ENCODE measurements at regions not wholly inside any gene's neighbourhood (a gene's known extent, or its start where the extent isn't known, plus 50 kb on each side); places are given as distances from the start of the nearest gene placed in this dataset.

DNA sequence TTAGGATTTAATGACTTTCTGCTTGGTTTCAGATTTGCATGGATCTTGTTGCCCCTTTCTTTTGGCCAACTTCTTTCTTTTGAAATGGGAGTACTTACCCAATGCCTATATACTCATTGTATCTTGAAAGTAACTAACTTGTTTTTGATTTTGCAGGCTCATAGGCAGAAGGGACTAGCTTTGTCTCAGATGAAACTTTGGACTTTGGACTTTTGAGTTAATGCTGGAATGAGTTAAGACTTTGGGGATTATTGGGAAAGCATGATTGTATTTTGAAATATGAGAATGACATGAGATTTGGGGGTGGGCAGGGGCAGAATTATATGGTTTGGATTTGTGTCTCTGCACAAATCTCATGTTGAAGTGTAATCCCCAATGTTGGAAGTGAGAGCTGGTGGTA lies 657.1 kb downstream of the TMTC2 start:
- Histone ChIP-seq H3K9me3 (no peaks in the 10 kb centered on the region), H3K4me3 (no peak overlapping the region), H3K27ac (no peak overlapping the region), H3K27me3 (ENCODE audit: low read depth) (no peaks in the 10 kb centered on the region), H3K4me1 (no peaks in the 10 kb centered on the region), H3K36me3 (no peaks in the 10 kb centered on the region)
- TF ChIP-seq, protein P1, sequence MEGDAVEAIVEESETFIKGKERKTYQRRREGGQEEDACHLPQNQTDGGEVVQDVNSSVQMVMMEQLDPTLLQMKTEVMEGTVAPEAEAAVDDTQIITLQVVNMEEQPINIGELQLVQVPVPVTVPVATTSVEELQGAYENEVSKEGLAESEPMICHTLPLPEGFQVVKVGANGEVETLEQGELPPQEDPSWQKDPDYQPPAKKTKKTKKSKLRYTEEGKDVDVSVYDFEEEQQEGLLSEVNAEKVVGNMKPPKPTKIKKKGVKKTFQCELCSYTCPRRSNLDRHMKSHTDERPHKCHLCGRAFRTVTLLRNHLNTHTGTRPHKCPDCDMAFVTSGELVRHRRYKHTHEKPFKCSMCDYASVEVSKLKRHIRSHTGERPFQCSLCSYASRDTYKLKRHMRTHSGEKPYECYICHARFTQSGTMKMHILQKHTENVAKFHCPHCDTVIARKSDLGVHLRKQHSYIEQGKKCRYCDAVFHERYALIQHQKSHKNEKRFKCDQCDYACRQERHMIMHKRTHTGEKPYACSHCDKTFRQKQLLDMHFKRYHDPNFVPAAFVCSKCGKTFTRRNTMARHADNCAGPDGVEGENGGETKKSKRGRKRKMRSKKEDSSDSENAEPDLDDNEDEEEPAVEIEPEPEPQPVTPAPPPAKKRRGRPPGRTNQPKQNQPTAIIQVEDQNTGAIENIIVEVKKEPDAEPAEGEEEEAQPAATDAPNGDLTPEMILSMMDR (IDR thresholded peaks at IDR 0.05) = no peak
- ATAC-seq (no peak), DNase-seq (no peak)
- intact Hi-C loops (cut with DNase I) = no loop called here

DNA sequence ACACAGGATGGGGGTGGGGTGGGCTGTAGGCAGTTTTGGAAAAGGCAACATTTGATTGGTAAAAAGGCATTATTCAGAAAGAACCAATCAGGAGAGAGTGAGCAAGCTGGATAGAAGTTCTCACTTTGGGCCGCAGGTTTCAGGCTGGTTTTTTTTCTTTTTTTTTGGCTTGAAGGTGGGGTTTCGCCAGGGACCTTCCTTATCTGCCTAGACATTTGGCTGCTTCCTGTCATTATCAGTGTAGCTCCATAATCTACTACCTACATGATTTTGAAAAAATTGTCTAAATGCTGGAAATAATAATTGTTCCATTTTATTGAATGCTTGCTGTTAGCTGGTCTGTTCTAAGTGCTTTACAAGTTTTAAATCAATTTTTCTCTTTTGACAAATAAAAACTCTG lies 649.0 kb downstream of the TMTC2 start:
- Histone ChIP-seq H3K27ac (no peak overlapping the region), H3K27me3 (ENCODE audit: low read depth) (no peaks in the 10 kb centered on the region), H3K4me1 (no peaks in the 10 kb centered on the region), H3K9me3 (no peaks in the 10 kb centered on the region), H3K4me3 (no peak overlapping the region), H3K36me3 (no peaks in the 10 kb centered on the region)
- TF ChIP-seq, protein P1 (IDR thresholded peaks at IDR 0.05) = no peak
- DNase-seq (no peak), ATAC-seq (no peak)
- intact Hi-C loops (cut with DNase I) = no loop called here

DNA sequence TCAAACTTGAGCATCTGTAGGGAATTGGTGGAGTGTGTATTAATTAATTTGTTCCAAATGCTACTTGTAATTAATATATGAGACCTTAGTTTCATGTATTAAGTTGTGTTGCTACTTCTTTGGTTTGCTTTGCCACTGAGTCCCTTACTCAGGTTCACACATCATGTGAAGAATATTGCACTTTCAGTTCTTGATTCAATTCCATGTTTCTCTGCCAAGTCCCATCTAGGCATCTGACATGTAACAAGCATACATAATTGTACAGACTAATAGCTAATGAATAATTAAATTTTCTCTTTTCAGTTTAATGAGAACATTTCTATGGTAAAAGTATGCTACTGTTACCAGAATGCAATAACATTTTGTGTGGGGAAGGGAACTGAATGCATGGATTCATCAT lies 640.0 kb downstream of the TMTC2 start:
- intact Hi-C loops (cut with DNase I) = no loop called here

DNA sequence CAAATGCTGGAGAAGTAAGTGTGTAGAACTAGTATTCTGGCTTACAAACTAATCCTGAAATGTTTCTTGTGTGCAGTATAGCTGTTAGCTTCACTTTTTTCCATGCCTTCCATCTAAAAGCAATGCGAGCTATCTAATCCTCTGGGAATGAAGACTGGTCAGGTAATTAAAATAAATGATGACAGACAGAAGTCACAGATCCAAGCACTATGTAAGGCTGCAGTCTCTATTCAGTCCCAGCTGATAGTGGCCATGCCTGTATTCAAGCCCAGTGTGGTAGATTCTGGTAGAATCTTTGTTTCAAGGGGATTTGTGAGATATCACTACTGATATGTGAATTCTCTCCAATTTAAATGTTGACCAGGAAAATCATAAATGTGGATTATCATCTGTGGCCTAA lies 637.2 kb downstream of the TMTC2 start:
- Histone ChIP-seq H3K27ac (no peak overlapping the region), H3K27me3 (ENCODE audit: low read depth) (no peaks in the 10 kb centered on the region), H3K4me3 (no peak overlapping the region), H3K9me3 (no peaks in the 10 kb centered on the region), H3K36me3 (no peaks in the 10 kb centered on the region), H3K4me1 (no peaks in the 10 kb centered on the region)
- ATAC-seq (no peak), DNase-seq (no peak)
- TF ChIP-seq, protein P1 (IDR thresholded peaks at IDR 0.05) = no peak
- intact Hi-C loops (cut with DNase I) = no loop called here

More for the DNA sequence above, 640.0 kb downstream of the TMTC2 start:
- DNase-seq (no peak), ATAC-seq (no peak)
- H3K4me3 ChIP-seq = no peak overlapping the region
- TF ChIP-seq, protein P1 (IDR thresholded peaks at IDR 0.05) = no peak
- H3K9me3 ChIP-seq = no peaks in the 10 kb centered on the region
- no peaks in the 10 kb centered on the region for H3K4me1 ChIP-seq
- H3K27ac ChIP-seq = no peak overlapping the region
- no peaks in the 10 kb centered on the region for H3K36me3 ChIP-seq
- no peaks in the 10 kb centered on the region for H3K27me3 ChIP-seq (ENCODE audit: low read depth)

DNA sequence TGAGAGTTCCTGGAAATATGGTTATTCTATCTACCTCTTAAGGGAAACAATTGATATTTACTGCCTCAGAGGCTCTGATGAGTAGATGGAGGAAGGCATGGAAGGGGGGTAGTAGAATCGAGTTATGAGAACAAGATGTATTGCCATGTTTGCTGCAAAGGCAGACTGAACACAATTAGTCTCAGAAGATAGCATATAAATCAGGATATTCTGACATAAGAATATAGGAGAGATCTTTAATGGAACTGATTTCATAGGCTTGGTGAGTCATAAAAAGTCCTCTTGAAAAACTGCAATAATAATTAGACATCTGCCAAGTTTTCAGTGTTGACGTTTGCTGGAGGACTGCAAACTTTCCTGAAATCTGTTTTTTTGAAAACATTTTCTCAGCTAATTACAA lies 636.1 kb downstream of the TMTC2 start:
- Histone ChIP-seq H3K27ac (no peak overlapping the region), H3K9me3 (no peaks in the 10 kb centered on the region), H3K36me3 (no peaks in the 10 kb centered on the region), H3K27me3 (ENCODE audit: low read depth) (no peaks in the 10 kb centered on the region), H3K4me3 (no peak overlapping the region), H3K4me1 (no peaks in the 10 kb centered on the region)
- TF ChIP-seq, protein P1 (IDR thresholded peaks at IDR 0.05) = no peak
- no peak for ATAC-seq
- intact Hi-C loops (cut with DNase I) = no loop called here
- DNase-seq = no peak

DNA sequence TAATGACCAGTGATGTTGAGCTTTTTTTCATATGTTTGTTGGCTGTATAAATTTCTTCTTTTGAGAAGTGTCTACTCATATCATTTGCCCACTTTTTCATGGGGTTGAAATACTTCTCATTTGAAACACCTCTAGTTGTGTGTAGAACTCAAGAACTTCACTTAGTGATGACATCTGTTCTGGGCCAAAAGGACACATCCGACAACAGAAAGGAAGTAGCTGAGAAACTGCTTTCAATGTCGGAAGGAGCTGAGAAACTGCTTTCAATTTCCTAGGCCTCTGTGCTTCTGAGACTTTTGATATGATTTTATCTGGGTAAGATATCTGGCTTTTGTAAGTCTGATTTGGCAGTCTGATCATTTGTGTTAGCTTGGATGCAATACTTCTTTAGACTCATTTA lies 635.3 kb downstream of the TMTC2 start:
- ATAC-seq = no peak
- Histone ChIP-seq H3K36me3 (no peaks in the 10 kb centered on the region), H3K27ac (no peak overlapping the region), H3K4me3 (no peak overlapping the region), H3K27me3 (ENCODE audit: low read depth) (no peaks in the 10 kb centered on the region), H3K4me1 (no peaks in the 10 kb centered on the region), H3K9me3 (no peaks in the 10 kb centered on the region)
- TF ChIP-seq, protein P1 (IDR thresholded peaks at IDR 0.05) = no peak
- DNase-seq = no peak
- intact Hi-C loops (cut with DNase I) = no loop called here

Measured in lower lobe of right lung (tissue), 2 donors.